Gastrocnemius medialis (tissue), 4 donors: ENCODE measurements at regions not wholly inside any gene's neighbourhood (a gene's known extent, or its start where the extent isn't known, plus 50 kb on each side); places are given as distances from the start of the nearest gene placed in this dataset.

Experiments used
- CTCF ChIP-seq, 5 experiments: fragments of 450-650 bp in 3 of 5; fragments of 200-600 bp in 2 of 5; sonication (generic) in 2 of 5; IDR thresholded peaks in 4 of 5; conservative IDR thresholded peaks in 1 of 5; 1 replicate in 4 of 5; 2 replicates in 1 of 5; pipeline ENCODE4 v1.5.1; 2016 to 2019; ENCODE audit warnings: antibody characterized with exemption in 5 of 5, mild to moderate bottlenecking in 3 of 5, moderate library complexity in 3 of 5
- POLR2A ChIP-seq, 2 donors: fragments of 450-650 bp; IDR thresholded peaks; one replicate each; pipeline ENCODE4 v1.6.1; 2017; ENCODE audit warnings: antibody characterized with exemption in 2 of 2, mild to moderate bottlenecking in 2 of 2, moderate library complexity in 2 of 2

- no peak for TF ChIP-seq CTCF (IDR thresholded peaks at IDR 0.05 in 4 of 5, conservative IDR thresholded peaks at IDR 0.05 in 1 of 5)
- no peak for TF ChIP-seq POLR2A (IDR thresholded peaks at IDR 0.05)
These were observed 104.1 kb downstream of the EHF start for GRCh38 chr11:34724973-34725372.
